Liver (tissue), 8 donors: ENCODE measurements at regions not wholly inside any gene's neighbourhood (a gene's known extent, or its start where the extent isn't known, plus 50 kb on each side); places are given as distances from the start of the nearest gene placed in this dataset.

Source experiments
- DNase-seq: peaks from one replicate; pipeline ENCODE4 v3.0.0-alpha.2; 2017; ENCODE audit warnings: low spot score
- H3K27ac ChIP-seq, 2 donors: one replicate each; pipeline ENCODE4 v1.7.0; 2013; ENCODE audit warnings: inconsistent platforms in 2 of 2, low read length in 2 of 2, control low read depth in 1 of 2, low read depth in 1 of 2, mild to moderate bottlenecking in 1 of 2
- H3K27me3 ChIP-seq, 4 donors: one replicate each; pipeline versions ENCODE4 v1.6.1 to v1.7.0; 2013; ENCODE audit warnings: low read length in 3 of 4, inconsistent platforms in 1 of 4, mild to moderate bottlenecking in 1 of 4, moderate library complexity in 1 of 4; ENCODE audit not compliant: control insufficient read depth in 4 of 4, insufficient read depth in 4 of 4
- H3K36me3 ChIP-seq, 4 donors: one replicate each; pipeline versions ENCODE4 v1.6.1 to v1.7.0; 2013; ENCODE audit warnings: low read length in 3 of 4, mild to moderate bottlenecking in 3 of 4, low read depth in 1 of 4, moderate library complexity in 1 of 4; ENCODE audit not compliant: control insufficient read depth in 4 of 4, insufficient read depth in 3 of 4
- H3K4me1 ChIP-seq, 4 donors: one replicate each; pipeline versions ENCODE4 v1.6.1 to v1.7.0; 2013; ENCODE audit warnings: low read length in 3 of 4, mild to moderate bottlenecking in 3 of 4, moderate library complexity in 1 of 4; ENCODE audit not compliant: control insufficient read depth in 4 of 4, insufficient read depth in 4 of 4
- H3K4me3 ChIP-seq, 3 donors: one replicate each; pipeline versions ENCODE4 v1.6.1 to v1.7.0; 2013; ENCODE audit warnings: low read length in 3 of 3, control low read depth in 1 of 3, low read depth in 1 of 3, mild to moderate bottlenecking in 1 of 3
- H3K9ac ChIP-seq, 2 donors: one replicate each; pipeline ENCODE4 v1.7.0; 2013; ENCODE audit warnings: low read length in 2 of 2, mild to moderate bottlenecking in 2 of 2, moderate library complexity in 2 of 2, control low read depth in 1 of 2, low read depth in 1 of 2
- H3K9me3 ChIP-seq, 4 donors: one replicate each; pipeline versions ENCODE4 v1.6.1 to v1.7.0; 2013; ENCODE audit warnings: low read length in 3 of 4; ENCODE audit not compliant: control insufficient read depth in 4 of 4
- ATF3 ChIP-seq: IDR thresholded peaks from 2 replicates; pipeline ENCODE4 v1.6.1; 2016; ENCODE audit warnings: antibody characterized with exemption
- EGR1 ChIP-seq, 2 donors: IDR thresholded peaks; 2 replicates each; pipeline ENCODE4 v1.6.1; 2016 to 2018; ENCODE audit warnings: antibody characterized with exemption in 2 of 2, low read depth in 2 of 2
- FOXA1 ChIP-seq: IDR thresholded peaks from 2 replicates; pipeline ENCODE4 v1.6.1; 2016; ENCODE audit warnings: antibody characterized with exemption
- FOXA2 ChIP-seq: IDR thresholded peaks from 2 replicates; pipeline ENCODE4 v1.6.1; 2016; ENCODE audit warnings: antibody characterized with exemption
- GABPA ChIP-seq, 2 donors: IDR thresholded peaks in 1 of 2; conservative IDR thresholded peaks in 1 of 2; 2 replicates each; pipeline ENCODE4 v1.6.1; 2016; ENCODE audit warnings: antibody characterized with exemption in 2 of 2, mild to moderate bottlenecking in 1 of 2, moderate library complexity in 1 of 2
- HNF4A ChIP-seq, 2 donors: conservative IDR thresholded peaks; 2 replicates each; pipeline ENCODE4 v1.6.1; 2016; ENCODE audit warnings: antibody characterized with exemption in 2 of 2, mild to moderate bottlenecking in 2 of 2
- HNF4G ChIP-seq: IDR thresholded peaks from 2 replicates; pipeline ENCODE4 v1.6.1; 2016; ENCODE audit warnings: antibody characterized with exemption
- JUND ChIP-seq, 2 donors: IDR thresholded peaks; 2 replicates each; pipeline ENCODE4 v1.6.1; 2016; ENCODE audit warnings: antibody characterized with exemption in 2 of 2
- NR2F2 ChIP-seq: IDR thresholded peaks from 2 replicates; pipeline ENCODE4 v1.6.1; 2016; ENCODE audit warnings: antibody characterized with exemption
- RAD21 ChIP-seq, 2 donors: IDR thresholded peaks; 2 replicates each; pipeline ENCODE4 v1.6.1; 2016; ENCODE audit warnings: antibody characterized with exemption in 2 of 2, mild to moderate bottlenecking in 2 of 2
- RXRA ChIP-seq, 2 donors: IDR thresholded peaks; 2 replicates each; pipeline ENCODE4 v1.6.1; 2017 to 2018; ENCODE audit warnings: antibody characterized with exemption in 2 of 2, mild to moderate bottlenecking in 1 of 2
- SP1 ChIP-seq: IDR thresholded peaks from 2 replicates; pipeline ENCODE4 v1.6.1; 2018; ENCODE audit warnings: antibody characterized with exemption, mild to moderate bottlenecking
- TAF1 ChIP-seq: conservative IDR thresholded peaks from 2 replicates; pipeline ENCODE4 v1.6.1; 2016; ENCODE audit warnings: antibody characterized with exemption, mild to moderate bottlenecking
- YY1 ChIP-seq: IDR thresholded peaks from 2 replicates; pipeline ENCODE4 v1.6.1; 2016; ENCODE audit warnings: antibody characterized with exemption, mild to moderate bottlenecking
- WGBS: extraction: QIAGEN DNeasy Blood & Tissue Kit; methylation state at CpG from one replicate; pipeline ENCODE4 v1.1.7; 2013; 5-methylcytosine and 5-hydroxymethylcytosine counted together
- TF ChIP-seq, protein P1 (sequence below): fragments of 150-350 bp; IDR thresholded peaks from 2 replicates; pipeline ENCODE4 v1.5.1; 2017; ENCODE audit warnings: improper control_type of control experiment, low read depth, low read length; ENCODE audit not compliant: missing input control
- TF ChIP-seq, protein P2 (sequence below): IDR thresholded peaks from 2 replicates; pipeline ENCODE4 v1.6.1; 2016; ENCODE audit warnings: antibody characterized with exemption
- TF ChIP-seq, protein P3 (sequence below): IDR thresholded peaks from 2 replicates; pipeline ENCODE4 v1.6.1; 2016; ENCODE audit warnings: antibody characterized with exemption
- TF ChIP-seq, protein P4 (sequence below): IDR thresholded peaks from 2 replicates; pipeline ENCODE4 v1.6.1; 2016; ENCODE audit warnings: antibody characterized with exemption, mild to moderate bottlenecking
- donor health status: healthy.
- donor health status: healthy.
- donor health status: healthy.
- donor health status: healthy.
- donor health status: healthy.

DNA sequence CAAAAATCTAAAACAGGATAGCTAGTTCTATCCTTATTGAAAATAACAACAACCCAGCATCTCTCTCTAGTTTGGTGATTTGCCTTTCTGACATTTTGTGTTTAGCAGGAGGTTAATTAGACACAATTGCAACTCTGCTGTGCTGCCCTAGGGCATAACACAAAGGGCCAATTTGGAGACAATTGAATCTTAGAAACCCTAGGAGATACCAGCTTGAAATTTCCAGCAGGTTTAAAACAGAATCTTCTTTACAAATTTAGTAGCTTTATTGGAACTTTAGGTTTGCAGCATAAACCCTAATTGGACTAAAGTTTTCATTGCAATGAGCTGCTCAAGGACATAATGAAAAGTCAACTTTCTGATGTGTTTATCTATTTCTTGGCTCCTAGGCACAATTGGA lies 166.7 kb upstream of the FER start:
- Histone ChIP-seq H3K4me3 (no peak overlapping the region), H3K36me3 (no peaks in the 10 kb centered on the region), H3K9me3 (no peaks in the 10 kb centered on the region), H3K9ac (no peak overlapping the region), H3K27me3 (peaks cover 0 to 5% (median 0%) of the 10 kb centered on the region in 4 donors), H3K27ac (no peak overlapping the region), H3K4me1 (no peaks in the 10 kb centered on the region)
- no peak for DNase-seq
- no peak for TF ChIP-seq HNF4A (conservative IDR thresholded peaks at IDR 0.05)
- TF ChIP-seq, protein P1, sequence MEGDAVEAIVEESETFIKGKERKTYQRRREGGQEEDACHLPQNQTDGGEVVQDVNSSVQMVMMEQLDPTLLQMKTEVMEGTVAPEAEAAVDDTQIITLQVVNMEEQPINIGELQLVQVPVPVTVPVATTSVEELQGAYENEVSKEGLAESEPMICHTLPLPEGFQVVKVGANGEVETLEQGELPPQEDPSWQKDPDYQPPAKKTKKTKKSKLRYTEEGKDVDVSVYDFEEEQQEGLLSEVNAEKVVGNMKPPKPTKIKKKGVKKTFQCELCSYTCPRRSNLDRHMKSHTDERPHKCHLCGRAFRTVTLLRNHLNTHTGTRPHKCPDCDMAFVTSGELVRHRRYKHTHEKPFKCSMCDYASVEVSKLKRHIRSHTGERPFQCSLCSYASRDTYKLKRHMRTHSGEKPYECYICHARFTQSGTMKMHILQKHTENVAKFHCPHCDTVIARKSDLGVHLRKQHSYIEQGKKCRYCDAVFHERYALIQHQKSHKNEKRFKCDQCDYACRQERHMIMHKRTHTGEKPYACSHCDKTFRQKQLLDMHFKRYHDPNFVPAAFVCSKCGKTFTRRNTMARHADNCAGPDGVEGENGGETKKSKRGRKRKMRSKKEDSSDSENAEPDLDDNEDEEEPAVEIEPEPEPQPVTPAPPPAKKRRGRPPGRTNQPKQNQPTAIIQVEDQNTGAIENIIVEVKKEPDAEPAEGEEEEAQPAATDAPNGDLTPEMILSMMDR = no peak
- TF ChIP-seq YY1 = no peak
- no peak for TF ChIP-seq TAF1
- no peak for TF ChIP-seq EGR1 (IDR thresholded peaks at IDR 0.05; ENCODE audit: low read depth in 2 of 2)
- TF ChIP-seq RAD21 (IDR thresholded peaks at IDR 0.05) = no peak
- TF ChIP-seq ATF3 = no peak
- TF ChIP-seq NR2F2 = no peak
- no peak for TF ChIP-seq FOXA2
- TF ChIP-seq, protein P2, sequence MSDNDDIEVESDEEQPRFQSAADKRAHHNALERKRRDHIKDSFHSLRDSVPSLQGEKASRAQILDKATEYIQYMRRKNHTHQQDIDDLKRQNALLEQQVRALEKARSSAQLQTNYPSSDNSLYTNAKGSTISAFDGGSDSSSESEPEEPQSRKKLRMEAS = no peak
- no peak for TF ChIP-seq RXRA (IDR thresholded peaks at IDR 0.05)
- TF ChIP-seq, protein P3, sequence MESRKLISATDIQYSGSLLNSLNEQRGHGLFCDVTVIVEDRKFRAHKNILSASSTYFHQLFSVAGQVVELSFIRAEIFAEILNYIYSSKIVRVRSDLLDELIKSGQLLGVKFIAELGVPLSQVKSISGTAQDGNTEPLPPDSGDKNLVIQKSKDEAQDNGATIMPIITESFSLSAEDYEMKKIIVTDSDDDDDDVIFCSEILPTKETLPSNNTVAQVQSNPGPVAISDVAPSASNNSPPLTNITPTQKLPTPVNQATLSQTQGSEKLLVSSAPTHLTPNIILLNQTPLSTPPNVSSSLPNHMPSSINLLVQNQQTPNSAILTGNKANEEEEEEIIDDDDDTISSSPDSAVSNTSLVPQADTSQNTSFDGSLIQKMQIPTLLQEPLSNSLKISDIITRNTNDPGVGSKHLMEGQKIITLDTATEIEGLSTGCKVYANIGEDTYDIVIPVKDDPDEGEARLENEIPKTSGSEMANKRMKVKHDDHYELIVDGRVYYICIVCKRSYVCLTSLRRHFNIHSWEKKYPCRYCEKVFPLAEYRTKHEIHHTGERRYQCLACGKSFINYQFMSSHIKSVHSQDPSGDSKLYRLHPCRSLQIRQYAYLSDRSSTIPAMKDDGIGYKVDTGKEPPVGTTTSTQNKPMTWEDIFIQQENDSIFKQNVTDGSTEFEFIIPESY = no peak
- TF ChIP-seq SP1 = no peak
- TF ChIP-seq FOXA1 = no peak
- no peak for TF ChIP-seq HNF4G
- TF ChIP-seq JUND (IDR thresholded peaks at IDR 0.05) = no peak
- TF ChIP-seq, protein P4, sequence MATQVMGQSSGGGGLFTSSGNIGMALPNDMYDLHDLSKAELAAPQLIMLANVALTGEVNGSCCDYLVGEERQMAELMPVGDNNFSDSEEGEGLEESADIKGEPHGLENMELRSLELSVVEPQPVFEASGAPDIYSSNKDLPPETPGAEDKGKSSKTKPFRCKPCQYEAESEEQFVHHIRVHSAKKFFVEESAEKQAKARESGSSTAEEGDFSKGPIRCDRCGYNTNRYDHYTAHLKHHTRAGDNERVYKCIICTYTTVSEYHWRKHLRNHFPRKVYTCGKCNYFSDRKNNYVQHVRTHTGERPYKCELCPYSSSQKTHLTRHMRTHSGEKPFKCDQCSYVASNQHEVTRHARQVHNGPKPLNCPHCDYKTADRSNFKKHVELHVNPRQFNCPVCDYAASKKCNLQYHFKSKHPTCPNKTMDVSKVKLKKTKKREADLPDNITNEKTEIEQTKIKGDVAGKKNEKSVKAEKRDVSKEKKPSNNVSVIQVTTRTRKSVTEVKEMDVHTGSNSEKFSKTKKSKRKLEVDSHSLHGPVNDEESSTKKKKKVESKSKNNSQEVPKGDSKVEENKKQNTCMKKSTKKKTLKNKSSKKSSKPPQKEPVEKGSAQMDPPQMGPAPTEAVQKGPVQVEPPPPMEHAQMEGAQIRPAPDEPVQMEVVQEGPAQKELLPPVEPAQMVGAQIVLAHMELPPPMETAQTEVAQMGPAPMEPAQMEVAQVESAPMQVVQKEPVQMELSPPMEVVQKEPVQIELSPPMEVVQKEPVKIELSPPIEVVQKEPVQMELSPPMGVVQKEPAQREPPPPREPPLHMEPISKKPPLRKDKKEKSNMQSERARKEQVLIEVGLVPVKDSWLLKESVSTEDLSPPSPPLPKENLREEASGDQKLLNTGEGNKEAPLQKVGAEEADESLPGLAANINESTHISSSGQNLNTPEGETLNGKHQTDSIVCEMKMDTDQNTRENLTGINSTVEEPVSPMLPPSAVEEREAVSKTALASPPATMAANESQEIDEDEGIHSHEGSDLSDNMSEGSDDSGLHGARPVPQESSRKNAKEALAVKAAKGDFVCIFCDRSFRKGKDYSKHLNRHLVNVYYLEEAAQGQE = no peak
- no peak for TF ChIP-seq GABPA (IDR thresholded peaks at IDR 0.05 in 1 of 2, conservative IDR thresholded peaks at IDR 0.05 in 1 of 2)

- no peak overlapping the region for H3K4me3 ChIP-seq
- no peak for DNase-seq
- no peaks in the 10 kb centered on the region for H3K9me3 ChIP-seq
- no peaks in the 10 kb centered on the region for H3K36me3 ChIP-seq
- 75% methylated on average over 4 of the region's 4 CpGs for WGBS
- H3K4me1 ChIP-seq = no peaks in the 10 kb centered on the region
- TF ChIP-seq HNF4G (no peak), TAF1 (no peak), RAD21 (IDR thresholded peaks at IDR 0.05) (no peak), GABPA (IDR thresholded peaks at IDR 0.05 in 1 of 2, conservative IDR thresholded peaks at IDR 0.05 in 1 of 2) (no peak), YY1 (no peak), SP1 (no peak), NR2F2 (no peak), ATF3 (no peak), EGR1 (IDR thresholded peaks at IDR 0.05; ENCODE audit: low read depth in 2 of 2) (no peak)
- TF ChIP-seq, protein P2 = no peak
- TF ChIP-seq, protein P3 = no peak
- TF ChIP-seq, protein P4 = no peak
- no peak overlapping the region for H3K9ac ChIP-seq
- peaks cover 0 to 5% (median 0%) of the 10 kb centered on the region in 4 donors for H3K27me3 ChIP-seq
- no peak overlapping the region for H3K27ac ChIP-seq
Observed at GRCh38 chr5:108579236-108579635, 168.5 kb upstream of the FER start.
